ENCODE measurements at regions not wholly inside any gene's neighbourhood (a gene's known extent, or its start where the extent isn't known, plus 50 kb on each side); places are given as distances from the start of the nearest gene placed in this dataset.

DNA sequence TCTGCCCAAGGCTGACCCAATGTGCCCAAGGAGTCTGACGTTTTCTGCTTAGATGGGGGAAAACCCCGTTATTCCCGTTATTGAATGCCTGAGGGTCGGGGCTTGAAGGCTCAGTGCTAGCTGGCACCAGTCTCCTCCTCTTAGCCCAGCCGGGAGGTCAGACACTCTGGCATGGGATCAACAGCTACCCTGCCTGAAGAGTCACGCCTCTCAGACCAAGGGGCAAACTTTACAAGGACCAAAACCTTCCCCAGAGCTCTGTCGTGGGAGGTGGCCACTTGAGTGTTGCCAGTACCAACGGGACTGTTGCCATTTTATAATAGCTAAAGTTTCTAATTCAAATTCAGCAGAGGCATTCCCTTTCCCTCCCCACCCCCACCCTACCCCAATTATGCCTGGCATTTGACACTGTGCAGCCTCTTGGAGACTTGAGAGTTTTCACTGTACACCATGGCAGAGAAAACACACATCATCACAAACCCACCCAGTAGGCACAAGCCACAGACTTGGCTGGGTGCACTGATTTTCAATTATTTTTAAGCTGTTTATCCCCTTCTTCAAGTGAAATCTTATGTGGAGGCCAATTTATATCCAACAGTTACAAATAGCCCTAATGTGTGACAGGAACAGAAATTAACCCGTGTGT is 137.5 kb upstream of the SYT13 start:
- Histone ChIP-seq H3K4me1 (replicated peaks; ENCODE audit: insufficient read depth) (no peaks in the 10 kb centered on the region), H3K27me3 (ENCODE audit: insufficient read depth, low read depth) (peaks cover 89% of the 10 kb centered on the region), H3K27ac (no peak overlapping the region), H2AFZ (no peak overlapping the region), H3K36me3 (ENCODE audit: low read depth) (no peaks in the 10 kb centered on the region), H3K9me3 (ENCODE audit: insufficient read depth, low read depth) (no peaks in the 10 kb centered on the region), H3F3A (ENCODE audit: insufficient read depth, low read depth) (no peaks in the 10 kb centered on the region), H3K4me2 (no peak overlapping the region), H3K4me3 (no peak overlapping the region), H3K79me2 (ENCODE audit: low read depth) (no peaks in the 10 kb centered on the region), H3K9me2 (ENCODE audit: insufficient read depth) (no peaks in the 10 kb centered on the region), H4K20me1 (ENCODE audit: insufficient read depth) (0 out of 2 replicates have a peak, but pooled peaks cover 7% of the 10 kb centered on the region)
- no TSS peak for BruUV-seq (replicated peaks)
- CTCF ChIA-PET: no interaction called here
- intact Hi-C loops (cut with micrococcal nuclease; ENCODE audit: unreplicated experiment): no loop called here
- no peak for TF ChIP-seq EZH2 (IDR thresholded peaks at IDR 0.05; ENCODE audit: low read depth)
- TF ChIP-seq, protein P1, sequence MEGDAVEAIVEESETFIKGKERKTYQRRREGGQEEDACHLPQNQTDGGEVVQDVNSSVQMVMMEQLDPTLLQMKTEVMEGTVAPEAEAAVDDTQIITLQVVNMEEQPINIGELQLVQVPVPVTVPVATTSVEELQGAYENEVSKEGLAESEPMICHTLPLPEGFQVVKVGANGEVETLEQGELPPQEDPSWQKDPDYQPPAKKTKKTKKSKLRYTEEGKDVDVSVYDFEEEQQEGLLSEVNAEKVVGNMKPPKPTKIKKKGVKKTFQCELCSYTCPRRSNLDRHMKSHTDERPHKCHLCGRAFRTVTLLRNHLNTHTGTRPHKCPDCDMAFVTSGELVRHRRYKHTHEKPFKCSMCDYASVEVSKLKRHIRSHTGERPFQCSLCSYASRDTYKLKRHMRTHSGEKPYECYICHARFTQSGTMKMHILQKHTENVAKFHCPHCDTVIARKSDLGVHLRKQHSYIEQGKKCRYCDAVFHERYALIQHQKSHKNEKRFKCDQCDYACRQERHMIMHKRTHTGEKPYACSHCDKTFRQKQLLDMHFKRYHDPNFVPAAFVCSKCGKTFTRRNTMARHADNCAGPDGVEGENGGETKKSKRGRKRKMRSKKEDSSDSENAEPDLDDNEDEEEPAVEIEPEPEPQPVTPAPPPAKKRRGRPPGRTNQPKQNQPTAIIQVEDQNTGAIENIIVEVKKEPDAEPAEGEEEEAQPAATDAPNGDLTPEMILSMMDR (conservative IDR thresholded peaks at IDR 0.05): no peak
- DNase-seq: no peak
- POLR2A ChIA-PET (ENCODE audit: unreplicated experiment): no interaction called here

DNA sequence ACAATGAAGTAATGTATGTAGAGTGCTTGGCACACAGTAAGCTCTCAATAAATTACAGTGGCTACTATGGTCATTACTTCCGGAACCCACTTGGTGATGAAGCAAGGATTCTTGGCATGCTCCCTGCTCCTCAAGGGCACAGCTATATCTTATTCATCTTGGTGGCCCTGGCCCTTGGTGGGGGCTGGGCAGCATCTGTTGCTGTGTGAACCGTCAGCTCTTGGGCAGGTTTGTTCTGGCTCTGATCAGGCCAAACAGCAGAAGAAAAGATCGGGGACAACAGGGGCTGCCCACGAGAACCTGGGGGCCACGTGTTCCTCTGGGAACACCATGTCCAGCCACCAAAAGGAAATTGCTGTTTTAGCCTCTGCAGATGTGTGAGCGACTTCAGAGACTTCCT is 136.9 kb upstream of the SYT13 start:
- H3K4me2 ChIP-seq: no peak overlapping the region
- H3K9me2 ChIP-seq (ENCODE audit: insufficient read depth): no peaks in the 10 kb centered on the region
- ChIA-PET POLR2A (ENCODE audit: unreplicated experiment) (no interaction called here), CTCF (no interaction called here)
- H3K36me3 ChIP-seq (ENCODE audit: low read depth): no peaks in the 10 kb centered on the region
- no peak overlapping the region for H2AFZ ChIP-seq
- DNase-seq: no peak
- BruUV-seq (replicated peaks): no TSS peak
- H3F3A ChIP-seq (ENCODE audit: insufficient read depth, low read depth): no peaks in the 10 kb centered on the region
- no peaks in the 10 kb centered on the region for H3K79me2 ChIP-seq (ENCODE audit: low read depth)
- H3K4me3 ChIP-seq: no peak overlapping the region
- intact Hi-C loops (cut with micrococcal nuclease; ENCODE audit: unreplicated experiment): no loop called here
- no peaks in the 10 kb centered on the region for H3K4me1 ChIP-seq (replicated peaks; ENCODE audit: insufficient read depth)
- H3K9me3 ChIP-seq (ENCODE audit: insufficient read depth, low read depth): no peaks in the 10 kb centered on the region
- H3K27me3 ChIP-seq (ENCODE audit: insufficient read depth, low read depth): peaks cover 88% of the 10 kb centered on the region
- TF ChIP-seq EZH2 (IDR thresholded peaks at IDR 0.05; ENCODE audit: low read depth): no peak
- TF ChIP-seq, protein P1 (conservative IDR thresholded peaks at IDR 0.05): no peak
- 0 out of 2 replicates have a peak, but pooled peaks cover 7% of the 10 kb centered on the region for H4K20me1 ChIP-seq (ENCODE audit: insufficient read depth)
- no peak overlapping the region for H3K27ac ChIP-seq

DNA sequence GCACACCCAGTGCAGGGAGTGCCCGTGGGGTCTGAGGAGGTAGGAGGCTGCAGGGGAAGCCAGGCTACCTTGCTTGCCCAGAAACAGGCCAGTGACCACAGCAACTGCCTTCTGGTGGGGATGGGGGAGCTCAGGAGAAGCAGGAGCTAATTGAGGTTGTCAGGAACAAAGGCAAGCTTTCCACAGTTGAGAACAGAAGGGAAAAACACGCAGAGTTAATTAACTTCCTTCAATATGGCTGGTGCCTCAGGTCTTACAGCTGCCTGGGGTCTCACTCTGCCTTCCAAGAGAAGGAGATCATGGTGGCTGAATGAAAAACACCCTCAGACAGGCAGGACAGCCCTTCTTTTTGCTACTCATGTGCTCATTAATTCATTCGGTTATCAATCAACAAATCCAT is 127.9 kb upstream of the SYT13 start:
- intact Hi-C loops (cut with micrococcal nuclease; ENCODE audit: unreplicated experiment): no loop called here
- ChIA-PET CTCF (no interaction called here), POLR2A (ENCODE audit: unreplicated experiment) (no interaction called here)
- no peak for TF ChIP-seq EZH2 (IDR thresholded peaks at IDR 0.05; ENCODE audit: low read depth)
- TF ChIP-seq, protein P1 (conservative IDR thresholded peaks at IDR 0.05): no peak
- H3K9me2 ChIP-seq (ENCODE audit: insufficient read depth): no peaks in the 10 kb centered on the region
- DNase-seq: no peak
- peaks cover 92% of the 10 kb centered on the region for H3K27me3 ChIP-seq (ENCODE audit: insufficient read depth, low read depth)
- H4K20me1 ChIP-seq (ENCODE audit: insufficient read depth): no peaks in the 10 kb centered on the region
- no peaks in the 10 kb centered on the region for H3K4me1 ChIP-seq (replicated peaks; ENCODE audit: insufficient read depth)
- BruUV-seq (replicated peaks): no TSS peak
- H2AFZ ChIP-seq: no peak overlapping the region
- no peaks in the 10 kb centered on the region for H3F3A ChIP-seq (ENCODE audit: insufficient read depth, low read depth)
- H3K36me3 ChIP-seq (ENCODE audit: low read depth): no peaks in the 10 kb centered on the region
- no peak overlapping the region for H3K4me3 ChIP-seq
- no peaks in the 10 kb centered on the region for H3K9me3 ChIP-seq (ENCODE audit: insufficient read depth, low read depth)
- H3K27ac ChIP-seq: no peak overlapping the region
- H3K79me2 ChIP-seq (ENCODE audit: low read depth): no peaks in the 10 kb centered on the region
- no peak overlapping the region for H3K4me2 ChIP-seq

Data from PC-9 (cell line).